HG02938 (cell line): ENCODE measurements at regions not wholly inside any gene's neighbourhood (a gene's known extent, or its start where the extent isn't known, plus 50 kb on each side); places are given as distances from the start of the nearest gene placed in this dataset.

ENCODE experiments used
- ATAC-seq: cut with Tn5 transposase; IDR thresholded peaks from one replicate; pipeline ENCODE4 v1.9.1; 2021; ENCODE audit warnings: mild to moderate bottlenecking, moderate library complexity; ENCODE audit not compliant: unreplicated experiment

DNA sequence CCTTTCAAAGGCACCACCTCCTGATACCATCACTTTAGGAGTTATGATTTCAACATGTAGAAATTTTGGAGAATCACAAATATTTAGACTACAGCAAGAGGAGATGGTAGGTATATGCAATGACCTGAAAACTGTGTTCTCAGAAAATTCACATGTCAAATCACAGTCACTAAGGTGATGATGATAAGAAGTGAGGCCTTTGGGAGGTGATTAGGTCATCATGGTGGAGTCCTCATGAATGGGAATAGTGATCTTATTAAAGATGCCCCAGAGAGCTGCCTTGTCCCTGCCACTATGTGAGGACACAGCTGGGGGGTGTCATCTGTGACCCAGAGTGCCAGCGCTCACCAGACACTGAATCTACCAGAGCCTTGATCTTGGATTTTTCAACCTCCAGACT, 513.5 kb upstream of the TUSC1 start:
- no peak for ATAC-seq

DNA sequence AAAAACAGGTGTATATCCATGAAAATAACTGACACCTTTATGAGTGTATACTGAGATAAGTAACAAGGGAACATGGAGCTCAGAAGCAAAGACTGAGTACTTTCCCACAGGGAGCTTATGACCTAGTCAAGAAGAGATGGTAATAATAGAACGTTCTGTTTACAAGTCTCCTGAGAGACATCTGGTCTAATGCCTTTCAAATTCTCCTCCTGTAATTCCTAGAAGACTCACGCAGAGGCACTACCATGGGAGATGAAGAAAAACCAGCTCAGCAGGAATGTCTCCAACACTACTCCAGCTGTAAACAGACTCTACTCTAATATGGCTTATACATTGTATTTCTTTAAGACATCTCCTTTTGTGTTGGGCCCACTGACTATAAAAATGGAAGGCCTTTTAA, 503.6 kb upstream of the TUSC1 start:
- no peak for ATAC-seq

DNA sequence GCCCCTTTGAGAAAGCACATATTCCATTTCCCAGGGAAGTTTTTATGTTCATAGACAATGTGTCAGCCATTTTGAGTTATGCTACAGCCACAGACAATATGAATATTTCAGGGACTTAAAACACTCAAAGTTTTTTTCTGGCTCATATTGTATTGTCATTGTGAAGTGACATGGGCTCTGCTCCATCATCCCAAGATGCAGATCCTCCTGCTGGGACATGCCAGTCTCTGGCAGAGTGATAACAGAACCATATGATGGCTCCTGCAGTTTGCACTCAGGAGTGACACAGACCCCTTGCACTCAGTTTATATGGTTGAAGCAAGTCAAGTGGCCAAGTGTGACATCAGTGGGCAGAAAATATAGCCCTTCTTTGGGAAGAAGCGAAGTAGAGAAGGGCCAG, 498.4 kb upstream of the TUSC1 start:
- no peak for ATAC-seq

DNA sequence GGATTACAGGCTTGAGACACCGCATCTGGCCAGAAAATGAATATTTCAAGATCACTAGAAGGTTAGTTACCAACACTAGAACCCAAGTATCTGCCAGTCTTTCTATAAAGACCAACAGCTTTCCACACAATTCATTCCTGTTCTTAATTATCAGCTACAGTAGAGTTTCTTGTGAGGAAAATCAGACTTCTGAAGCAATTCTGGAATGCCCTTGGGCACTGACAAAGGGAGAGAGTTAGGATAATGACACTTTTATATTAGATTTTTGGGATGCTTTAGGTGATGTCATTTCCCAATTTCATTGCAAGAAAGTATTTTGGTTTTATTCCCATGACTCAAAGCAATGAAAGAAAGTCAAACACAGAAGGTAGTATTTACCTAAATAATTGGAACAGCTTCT, 497.0 kb upstream of the TUSC1 start:
- ATAC-seq, result no peak

DNA sequence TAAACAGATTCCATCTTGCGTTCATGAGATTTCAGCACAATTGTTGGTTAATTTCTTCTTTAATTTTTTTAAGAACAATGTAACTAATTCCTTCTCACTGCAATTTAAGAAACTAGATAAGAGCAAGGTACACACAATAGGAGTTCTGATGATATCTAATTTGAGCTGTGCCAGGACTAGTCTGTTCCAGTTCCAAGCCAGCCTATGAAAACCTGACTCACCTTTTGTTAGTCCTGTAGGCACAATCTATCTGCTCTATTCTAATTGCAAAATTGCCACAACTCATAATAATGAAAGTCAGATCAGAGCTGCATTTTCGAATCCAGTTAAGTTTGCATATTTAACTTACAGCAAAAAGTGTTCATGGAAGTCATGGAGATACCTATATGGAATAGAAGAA, 494.1 kb upstream of the TUSC1 start:
- ATAC-seq, result no peak

DNA sequence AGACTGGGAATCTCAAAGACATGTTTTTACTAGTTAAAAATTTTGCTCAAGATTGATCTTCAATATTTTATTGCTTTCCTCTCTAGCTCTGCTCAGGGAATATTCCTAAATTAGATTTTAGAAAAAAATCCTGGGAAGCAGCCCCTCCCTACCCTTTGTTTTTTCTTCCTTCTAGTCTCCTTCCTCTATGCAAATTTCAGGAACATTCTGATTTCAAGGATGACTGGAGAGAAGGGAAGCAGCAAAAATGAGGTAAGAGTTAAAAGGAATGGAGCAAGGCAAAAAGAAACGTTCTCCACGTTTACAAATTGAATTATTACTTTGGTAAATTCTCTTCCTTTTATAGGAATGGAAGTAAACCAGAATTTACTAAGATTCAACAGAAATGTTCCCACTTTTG, 493.4 kb upstream of the TUSC1 start:
- no peak for ATAC-seq

DNA sequence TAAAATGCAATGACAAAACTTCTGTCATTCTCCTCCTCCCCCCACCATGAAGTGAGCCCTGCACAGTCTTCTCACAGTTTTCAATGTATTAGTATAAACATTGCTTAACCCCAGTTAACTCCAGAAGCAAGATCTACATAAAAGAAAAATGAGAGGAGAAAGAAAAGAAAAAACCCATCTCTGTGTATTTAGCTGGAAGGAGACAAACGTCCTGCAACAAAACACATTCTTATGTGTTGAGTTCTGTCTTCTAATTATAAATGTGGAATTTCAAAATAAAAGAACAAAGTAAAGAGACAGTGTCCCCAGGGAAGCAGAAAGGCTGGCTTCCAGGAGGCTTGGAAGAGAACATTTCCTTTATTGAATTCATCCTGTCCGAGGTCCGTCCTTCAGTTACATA, 491.9 kb upstream of the TUSC1 start:
- no peak for ATAC-seq

DNA sequence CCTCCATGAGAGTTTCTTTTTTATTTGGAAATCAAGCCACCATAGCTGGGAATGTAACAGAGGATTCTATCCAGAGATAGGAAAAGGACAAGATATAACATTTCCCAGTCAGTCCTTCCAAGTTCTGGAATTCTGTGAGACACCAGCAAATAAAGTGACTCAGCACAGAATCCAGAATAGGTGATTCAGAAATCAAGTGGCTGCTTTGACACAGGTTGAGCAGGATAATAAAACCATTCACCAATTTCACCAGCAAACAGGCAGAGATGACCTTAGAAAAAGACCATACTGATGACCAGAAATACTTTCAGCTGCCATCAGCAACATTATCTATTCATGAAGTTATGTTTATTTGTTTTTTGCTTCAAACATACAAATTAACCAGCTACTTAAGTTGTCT, 491.5 kb upstream of the TUSC1 start:
- ATAC-seq, result no peak

DNA sequence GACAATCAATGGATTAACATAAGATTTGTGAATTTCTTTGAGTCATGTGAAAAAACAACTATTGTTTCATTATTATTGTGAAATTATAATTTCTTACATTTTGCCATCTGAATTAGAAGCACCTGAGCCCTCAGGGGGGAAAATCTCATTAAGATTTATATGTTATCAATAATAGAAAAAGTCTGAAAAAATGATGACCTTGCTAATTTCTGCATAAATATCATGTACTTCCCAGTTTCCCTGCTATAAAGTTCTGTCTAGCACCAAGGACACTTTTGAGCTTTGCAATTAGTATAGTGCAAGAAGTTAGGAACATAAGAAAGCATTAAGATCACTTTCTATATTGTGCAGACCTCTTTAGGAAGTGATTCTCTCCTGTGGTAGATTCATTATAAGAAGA, 488.3 kb upstream of the TUSC1 start:
- no peak for ATAC-seq

DNA sequence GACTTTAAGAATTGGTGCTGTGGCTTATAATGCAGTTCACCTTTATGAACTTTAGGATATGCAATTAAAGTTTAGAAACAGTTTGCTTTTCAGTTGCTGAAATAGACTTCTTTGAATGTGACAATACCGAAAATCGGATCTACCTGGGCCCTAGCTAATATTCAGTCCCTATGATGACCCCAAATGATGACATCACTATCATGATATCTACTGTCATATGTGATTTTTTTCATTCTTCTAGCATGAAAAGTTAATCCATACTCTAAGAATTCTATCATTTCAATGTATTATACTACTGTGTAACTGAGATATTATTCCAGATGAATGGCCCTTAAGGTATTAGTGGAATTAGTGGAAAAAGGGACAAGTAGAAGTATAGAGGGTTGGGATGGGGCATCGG, 487.2 kb upstream of the TUSC1 start:
- ATAC-seq, result no peak

DNA sequence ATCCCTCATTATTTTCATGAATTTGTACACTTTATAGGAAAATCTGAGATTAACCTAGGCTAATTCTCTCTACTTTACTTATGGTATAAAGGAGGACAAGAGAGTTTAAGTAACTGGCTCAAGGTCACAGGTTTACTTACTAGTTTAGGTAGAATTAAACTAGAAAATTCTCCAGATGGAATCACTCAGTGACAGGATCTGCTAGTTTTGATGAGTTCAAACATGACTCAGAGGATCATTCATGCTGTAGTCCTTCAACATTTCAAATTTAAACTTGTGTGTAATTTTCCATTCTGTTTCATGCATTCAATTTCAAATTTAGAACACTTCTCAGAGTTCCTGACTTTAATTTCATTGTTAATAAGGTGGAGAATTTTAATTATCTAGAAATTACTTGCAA, 485.7 kb upstream of the TUSC1 start:
- no peak for ATAC-seq

DNA sequence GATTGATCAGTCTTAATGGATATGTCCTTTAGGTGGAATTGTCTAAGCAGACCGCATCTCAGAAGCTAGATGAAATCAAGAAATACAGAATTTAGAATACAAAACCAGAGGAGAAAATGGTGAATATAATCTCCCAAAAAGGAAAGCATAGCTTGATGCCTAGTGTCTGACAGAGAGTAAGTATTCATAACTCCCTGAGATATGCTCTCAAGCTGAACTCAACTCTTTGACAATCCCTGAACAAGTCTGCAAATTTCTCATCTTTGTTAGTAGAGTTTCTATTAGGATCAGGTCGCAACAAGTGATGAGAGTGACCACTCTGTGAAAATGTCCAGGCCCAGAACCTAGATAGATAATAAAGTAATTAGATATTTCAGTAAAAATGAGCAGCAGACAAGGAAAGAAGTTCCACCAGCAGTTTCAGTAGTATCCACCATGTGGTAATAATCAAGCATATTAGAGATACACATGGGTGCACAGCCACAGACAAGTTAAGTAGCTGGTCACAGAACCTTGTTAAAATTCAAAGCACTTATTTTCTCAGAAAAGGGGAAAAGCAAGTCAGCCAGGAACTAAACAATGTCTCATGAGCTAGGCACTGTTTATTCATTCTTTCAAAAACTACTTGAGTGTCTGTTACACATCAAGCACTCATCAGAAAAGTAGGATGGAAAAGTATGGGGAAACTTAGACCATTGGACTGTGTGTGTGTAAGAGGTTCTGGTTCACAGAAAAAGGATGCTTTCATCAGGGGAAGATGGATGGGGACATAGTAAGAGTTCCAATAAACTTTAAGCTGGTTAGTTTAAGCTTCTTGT, 481.5 kb upstream of the TUSC1 start:
- ATAC-seq, result no peak

DNA sequence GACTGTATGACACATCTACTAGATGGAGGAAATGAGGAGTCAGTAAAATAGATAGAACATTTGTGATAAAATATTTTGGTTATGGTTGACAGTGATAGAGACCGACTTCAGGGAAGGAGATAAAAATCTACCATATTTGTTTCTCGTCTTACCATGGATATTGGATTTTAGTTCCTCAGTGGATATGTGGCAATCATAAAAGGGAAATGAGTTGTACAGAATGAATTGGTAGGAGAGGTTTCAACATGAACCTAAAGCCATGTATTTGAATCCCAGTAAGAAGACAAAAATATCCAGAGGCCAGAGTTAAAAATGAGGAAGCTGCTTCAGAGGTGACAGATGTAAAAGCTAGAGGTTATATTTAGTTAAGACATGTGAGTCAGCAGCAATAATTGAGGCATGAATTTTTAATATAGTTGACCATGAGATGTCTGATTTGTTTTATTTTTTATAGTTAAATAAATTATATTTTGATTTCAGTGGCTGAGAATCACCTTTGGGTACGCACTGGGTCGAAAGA, 480.4 kb upstream of the TUSC1 start:
- ATAC-seq, result no peak

DNA sequence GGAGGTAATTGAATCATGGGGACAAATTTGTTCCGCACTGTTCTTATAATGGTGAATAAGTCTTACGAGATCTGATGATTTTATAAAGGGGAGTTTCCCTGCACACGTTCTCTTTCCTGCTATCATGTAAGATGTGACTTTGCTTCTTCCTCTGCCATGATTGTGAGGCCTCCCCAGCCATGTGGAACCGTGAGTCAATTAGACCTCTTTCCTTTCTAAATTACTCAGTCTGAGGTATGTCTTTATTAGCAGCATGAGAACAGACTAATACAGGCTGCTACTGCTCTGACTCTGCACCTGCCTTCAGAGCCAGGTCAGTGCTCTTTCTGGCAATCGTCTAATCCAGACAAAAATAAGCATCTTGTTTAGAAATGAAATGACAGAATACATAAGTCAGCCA, 479.2 kb upstream of the TUSC1 start:
- peak; percentile 76 for ATAC-seq

DNA sequence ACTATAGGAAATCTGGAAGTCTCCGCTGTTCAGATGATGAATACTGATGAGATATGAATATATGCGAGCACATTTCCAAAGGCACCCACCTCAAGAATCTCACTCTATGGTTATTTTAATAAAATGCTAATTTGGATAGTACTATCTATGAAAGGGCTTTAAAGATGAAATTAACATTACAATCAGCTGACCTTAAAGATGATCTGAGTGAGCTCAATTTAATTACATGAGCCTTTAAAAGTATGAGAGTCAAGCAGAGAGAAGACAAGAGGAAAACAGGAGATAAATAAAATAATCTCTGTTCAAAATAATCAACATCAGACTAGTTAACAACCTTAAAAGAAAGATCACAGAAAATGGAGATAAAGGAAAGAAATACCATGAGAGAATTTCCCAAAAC, 474.1 kb upstream of the TUSC1 start:
- ATAC-seq, result no peak

DNA sequence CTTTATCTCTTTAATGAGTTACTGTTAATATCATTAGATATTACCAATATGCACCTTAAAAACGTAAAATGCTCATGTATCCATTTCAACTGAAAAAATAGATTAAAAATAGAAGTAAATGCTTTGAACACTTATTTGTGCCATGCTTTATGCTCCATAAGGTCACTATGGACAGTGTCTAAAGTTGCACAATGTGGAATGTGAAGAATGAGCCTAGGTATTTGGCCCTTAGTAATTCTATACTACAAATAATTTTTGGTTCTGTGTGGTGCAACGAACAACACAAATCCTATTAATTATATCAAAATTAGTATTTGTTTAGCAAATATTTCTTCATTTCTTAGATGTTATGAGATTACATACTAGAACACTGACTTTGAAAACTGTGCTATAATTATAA, 469.9 kb upstream of the TUSC1 start:
- no peak for ATAC-seq

DNA sequence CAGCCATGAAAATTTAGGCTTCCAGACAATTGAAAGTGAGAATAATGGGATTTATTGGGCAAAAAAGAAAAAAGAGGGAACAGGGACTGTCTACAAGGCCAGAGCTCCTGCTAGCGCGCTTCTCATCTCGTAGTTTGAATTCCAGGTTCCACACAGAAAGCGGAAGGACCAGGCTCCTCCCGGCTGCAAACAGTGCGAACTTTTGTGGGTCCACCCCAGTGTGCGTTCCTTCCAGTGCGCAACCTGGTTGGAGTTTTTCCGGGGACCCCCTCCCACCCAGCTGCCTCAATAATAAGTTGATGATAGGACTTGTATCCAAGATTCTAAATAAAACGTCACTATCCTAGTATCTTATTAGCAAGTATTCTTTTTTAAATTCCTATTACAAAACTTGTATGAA, 467.7 kb upstream of the TUSC1 start:
- ATAC-seq, result no peak

DNA sequence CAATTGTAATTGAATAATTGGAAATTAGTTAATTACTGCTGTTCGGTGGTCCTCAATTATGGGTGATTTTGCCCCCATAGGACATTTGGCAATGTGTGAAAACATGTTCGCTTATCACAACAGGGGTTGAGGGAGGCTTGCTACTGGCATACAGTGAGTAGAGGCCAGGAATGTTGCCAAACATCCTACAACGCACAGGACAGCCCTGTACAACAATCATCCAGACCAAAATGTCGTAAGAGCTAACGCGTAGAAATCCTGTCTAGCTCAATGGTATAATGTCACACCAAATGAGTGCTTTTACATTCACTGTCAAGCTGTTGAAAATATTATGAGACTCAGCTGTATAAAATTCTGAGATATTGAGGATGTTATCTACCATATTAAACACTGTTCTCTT, 464.4 kb upstream of the TUSC1 start:
- ATAC-seq, result no peak

DNA sequence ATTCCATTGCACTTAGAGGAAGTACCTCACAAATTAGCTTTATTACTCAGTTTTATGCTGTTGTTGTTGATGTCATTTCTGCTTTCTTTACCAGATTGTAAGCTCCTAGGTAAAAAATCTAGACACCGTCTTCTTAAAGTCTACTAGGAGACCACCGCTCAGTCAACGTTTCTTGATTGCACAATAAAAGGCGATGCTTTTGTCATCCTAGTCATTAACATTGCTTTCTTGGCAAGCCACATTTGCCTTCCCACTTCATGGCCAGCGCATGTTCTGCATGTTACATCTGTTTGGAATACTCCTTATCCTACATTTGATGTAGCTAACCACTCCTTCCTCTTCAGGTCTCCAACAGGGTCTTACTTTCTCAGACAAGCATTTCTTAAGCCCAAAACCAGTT, 464.0 kb upstream of the TUSC1 start:
- ATAC-seq, result no peak

DNA sequence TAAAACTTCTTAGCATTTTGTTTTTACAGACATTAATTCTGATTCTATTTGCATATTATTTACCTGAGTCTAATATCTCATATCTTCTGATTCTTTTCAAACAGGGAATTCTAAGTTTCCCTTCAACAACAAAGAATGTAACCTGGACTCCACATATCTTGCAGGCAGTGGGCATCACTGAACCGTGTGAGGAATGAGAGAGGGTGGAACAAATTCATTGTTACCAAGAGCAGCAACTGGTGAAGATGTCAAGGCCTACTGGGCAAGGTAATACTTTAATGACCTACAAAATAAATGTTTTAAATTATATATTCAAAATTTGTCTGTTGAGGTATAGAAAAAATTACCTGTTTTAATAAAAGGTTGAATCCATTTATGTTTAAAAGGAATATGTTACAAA, 455.3 kb upstream of the TUSC1 start:
- no peak for ATAC-seq

DNA sequence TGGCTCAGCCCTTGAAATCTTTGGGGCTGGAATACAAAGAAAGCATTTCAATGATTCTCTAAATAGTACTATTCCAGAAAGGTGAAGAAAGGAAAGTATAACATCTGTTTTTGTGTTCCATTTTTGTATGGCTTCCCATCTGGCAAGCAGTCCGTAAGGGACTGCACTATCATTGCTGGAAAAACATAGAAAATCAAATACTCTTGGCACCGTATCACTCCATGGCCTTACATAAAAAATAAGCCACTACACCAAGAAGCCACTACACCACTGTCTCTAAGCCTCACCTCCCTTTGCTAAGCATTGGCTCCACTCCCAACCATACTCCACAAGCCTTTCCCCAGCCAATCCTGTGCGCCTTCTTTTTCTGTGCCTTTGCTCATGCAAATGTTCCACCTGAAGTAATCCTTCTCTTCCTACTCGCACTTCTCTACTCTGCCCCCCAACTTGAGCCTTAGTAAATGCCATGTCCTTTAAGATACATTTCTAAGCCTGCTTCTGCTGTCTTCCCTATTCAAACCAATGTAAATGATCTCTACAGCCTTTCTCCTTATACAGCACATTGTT, 454.6 kb upstream of the TUSC1 start:
- ATAC-seq, result no peak

DNA sequence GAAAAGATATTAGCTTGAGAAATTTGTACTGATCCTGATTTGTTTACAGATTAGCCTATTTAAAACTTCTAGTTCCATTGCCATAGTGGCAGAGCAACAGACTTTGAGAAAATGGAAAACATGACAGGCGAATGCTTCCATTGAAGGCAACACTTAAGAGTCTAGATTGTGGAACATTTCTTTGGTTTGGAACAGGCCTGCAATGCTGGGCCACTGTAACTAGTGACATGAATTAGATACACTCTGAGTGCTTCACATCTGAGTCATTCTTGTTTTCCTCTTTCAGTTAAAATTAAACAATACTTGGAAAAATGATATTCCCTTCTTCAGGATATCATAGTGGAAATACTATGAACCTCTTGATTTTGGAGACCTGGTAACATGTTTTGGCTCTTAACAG, 453.6 kb upstream of the TUSC1 start:
- ATAC-seq, result no peak

DNA sequence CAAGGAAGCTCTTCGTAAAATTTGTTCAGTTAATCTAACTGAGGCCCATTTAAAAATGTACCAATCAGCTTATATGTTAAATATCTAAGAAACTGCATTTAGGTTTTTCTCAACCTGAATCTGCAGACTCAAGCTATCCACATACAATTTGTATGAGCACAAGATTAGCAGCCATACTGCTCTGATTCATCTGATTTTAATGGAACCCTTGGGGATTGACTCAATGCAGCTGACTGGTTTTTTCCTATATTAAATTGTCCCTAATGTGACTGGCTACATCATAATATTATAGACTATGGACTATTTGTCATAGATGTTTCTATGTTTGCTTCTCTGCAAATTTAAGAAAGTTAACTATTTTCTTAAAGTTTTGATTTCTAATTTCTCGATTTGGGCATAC, 451.0 kb upstream of the TUSC1 start:
- no peak for ATAC-seq
